ENCODE measurements at regions not wholly inside any gene's neighbourhood (a gene's known extent, or its start where the extent isn't known, plus 50 kb on each side); places are given as distances from the start of the nearest gene placed in this dataset.

- H3K4me1 ChIP-seq (ENCODE audit: insufficient read depth, low read length), result no peaks in the 10 kb centered on the region
- H2AFZ ChIP-seq (ENCODE audit: low read depth, low read length), result no peak overlapping the region
- no peaks in the 10 kb centered on the region for H3K79me2 ChIP-seq (ENCODE audit: insufficient read depth, low read length)
- H3K9me3 ChIP-seq (ENCODE audit: insufficient read depth, low read length, severe bottlenecking), result no peaks in the 10 kb centered on the region
- no peak for ATAC-seq (ENCODE audit: insufficient read depth, low read depth)
- H3K4me3 ChIP-seq (ENCODE audit: low read depth in 1 of 2, low read length in 2 of 2), result no peak overlapping the region
- no peak overlapping the region for H3K27ac ChIP-seq (ENCODE audit: low read length)
- H3K4me2 ChIP-seq (ENCODE audit: insufficient read depth, low read length), result no peak overlapping the region
- H3K27me3 ChIP-seq (ENCODE audit: insufficient read depth, low read length, poor library complexity), result no peaks in the 10 kb centered on the region
- TF ChIP-seq EZH2 (IDR thresholded peaks at IDR 0.05; ENCODE audit: borderline replicate concordance, low read depth, low read length, severe bottlenecking) (no peak), CTCF (IDR thresholded peaks at IDR 0.05; ENCODE audit: borderline replicate concordance, extremely low read depth, low read length, poor library complexity, severe bottlenecking) (no peak)
- no peaks in the 10 kb centered on the region for H4K20me1 ChIP-seq (ENCODE audit: insufficient read depth, low read length)
- no peak overlapping the region for H3K9ac ChIP-seq (ENCODE audit: low read depth, low read length)
- no peak for DNase-seq
- peaks cover 36% of the 10 kb centered on the region for H3K36me3 ChIP-seq (ENCODE audit: insufficient read depth, low read length)
Measured at GRCh38 chr14:71620401-71620800, 311.8 kb upstream of the RGS6 start.

DNA sequence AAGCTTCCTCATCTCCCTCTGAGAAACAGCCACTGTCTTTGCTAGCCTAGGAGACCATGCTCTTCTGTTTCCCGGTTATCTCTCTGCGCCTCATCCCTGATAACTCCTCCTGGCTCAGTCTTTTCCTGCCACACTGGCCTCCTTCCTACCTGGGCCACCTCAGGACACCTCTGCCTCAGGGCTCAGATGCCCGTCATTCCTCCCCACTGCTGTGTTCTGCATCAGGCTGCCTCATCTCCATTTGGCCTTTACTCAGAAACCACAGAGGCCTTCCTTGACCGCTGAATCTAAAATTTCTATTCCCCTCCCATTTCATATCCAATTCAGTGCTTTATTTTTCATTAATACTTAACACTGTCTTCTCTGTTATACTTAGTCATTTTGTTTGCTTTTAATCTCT is 311.0 kb upstream of the RGS6 start:
- H3K79me2 ChIP-seq (ENCODE audit: insufficient read depth, low read length), result no peaks in the 10 kb centered on the region
- no peak for TF ChIP-seq EZH2 (IDR thresholded peaks at IDR 0.05; ENCODE audit: borderline replicate concordance, low read depth, low read length, severe bottlenecking)
- TF ChIP-seq CTCF (IDR thresholded peaks at IDR 0.05; ENCODE audit: borderline replicate concordance, extremely low read depth, low read length, poor library complexity, severe bottlenecking), result no peak
- H3K4me2 ChIP-seq (ENCODE audit: insufficient read depth, low read length), result no peak overlapping the region
- no peak overlapping the region for H3K9ac ChIP-seq (ENCODE audit: low read depth, low read length)
- H3K36me3 ChIP-seq (ENCODE audit: insufficient read depth, low read length), result peaks cover 41% of the 10 kb centered on the region
- DNase-seq (no peak), ATAC-seq (ENCODE audit: insufficient read depth, low read depth) (no peak)
- H3K9me3 ChIP-seq (ENCODE audit: insufficient read depth, low read length, severe bottlenecking), result no peaks in the 10 kb centered on the region
- no peak overlapping the region for H3K4me3 ChIP-seq (ENCODE audit: low read depth in 1 of 2, low read length in 2 of 2)
- H2AFZ ChIP-seq (ENCODE audit: low read depth, low read length), result no peak overlapping the region
- no peak overlapping the region for H3K27ac ChIP-seq (ENCODE audit: low read length)
- H3K27me3 ChIP-seq (ENCODE audit: insufficient read depth, low read length, poor library complexity), result no peaks in the 10 kb centered on the region
- no peaks in the 10 kb centered on the region for H4K20me1 ChIP-seq (ENCODE audit: insufficient read depth, low read length)
- no peaks in the 10 kb centered on the region for H3K4me1 ChIP-seq (ENCODE audit: insufficient read depth, low read length)

GRCh38 chr14:71621980-71622605 is 310.1 kb upstream of the RGS6 start:
- Histone ChIP-seq H3K79me2 (ENCODE audit: insufficient read depth, low read length) (no peaks in the 10 kb centered on the region), H3K9me3 (ENCODE audit: insufficient read depth, low read length, severe bottlenecking) (no peaks in the 10 kb centered on the region), H3K27ac (ENCODE audit: low read length) (no peak overlapping the region), H3K4me1 (ENCODE audit: insufficient read depth, low read length) (no peaks in the 10 kb centered on the region), H3K27me3 (ENCODE audit: insufficient read depth, low read length, poor library complexity) (no peaks in the 10 kb centered on the region), H4K20me1 (ENCODE audit: insufficient read depth, low read length) (no peaks in the 10 kb centered on the region), H3K4me2 (ENCODE audit: insufficient read depth, low read length) (no peak overlapping the region), H3K9ac (ENCODE audit: low read depth, low read length) (no peak overlapping the region), H3K36me3 (ENCODE audit: insufficient read depth, low read length) (peaks cover 41% of the 10 kb centered on the region), H2AFZ (ENCODE audit: low read depth, low read length) (no peak overlapping the region), H3K4me3 (ENCODE audit: low read depth in 1 of 2, low read length in 2 of 2) (no peak overlapping the region)
- no peak for DNase-seq
- TF ChIP-seq EZH2 (IDR thresholded peaks at IDR 0.05; ENCODE audit: borderline replicate concordance, low read depth, low read length, severe bottlenecking) (no peak), CTCF (IDR thresholded peaks at IDR 0.05; ENCODE audit: borderline replicate concordance, extremely low read depth, low read length, poor library complexity, severe bottlenecking) (no peak)
- no peak for ATAC-seq (ENCODE audit: insufficient read depth, low read depth)

Data from DND-41 (cell line).